OCI-LY7 (cell line): ENCODE measurements at regions not wholly inside any gene's neighbourhood (a gene's known extent, or its start where the extent isn't known, plus 50 kb on each side); places are given as distances from the start of the nearest gene placed in this dataset.

Experiments used
- BruUV-seq: library from RNA; stranded (reverse); fragments of 400-500 nt; replicated peaks from 2 replicates; lab custom pipeline; 2021; lab: Mats Ljungman, UMichigan
- CTCF ChIA-PET: fragments of 300-600 bp; sonication (Branson Sonifier 250); formaldehyde crosslinking; loops from one replicate; lab custom pipeline; 2022; ENCODE audit warnings: antibody characterized with exemption; ENCODE audit not compliant: unreplicated experiment; lab: Charles Lee
- POLR2A ChIA-PET: fragments of 300-600 bp; sonication (Branson Sonifier 250); formaldehyde crosslinking; loops from one replicate; lab custom pipeline; 2022; ENCODE audit warnings: antibody characterized with exemption; lab: Charles Lee
- DNase-seq: peaks from one replicate; pipeline ENCODE4 v3.0.0-alpha.2; 2015; ENCODE audit warnings: low spot score
- H2AFZ ChIP-seq: fragments of 200-600 bp; sonication (generic), shearing (Covaris generic); 2 replicates; pipeline ENCODE4 v1.6.1; 2014; ENCODE audit warnings: mild to moderate bottlenecking, antibody characterized with exemption, low read length, moderate library complexity
- H3K27ac ChIP-seq: fragments of 200-600 bp; sonication (generic); 2 replicates; pipeline ENCODE4 v1.5.1; 2014; ENCODE audit warnings: mixed run types, low read depth, mild to moderate bottlenecking, moderate library complexity, low read length, inconsistent platforms; ENCODE audit not compliant: poor library complexity, severe bottlenecking
- H3K36me3 ChIP-seq: fragments of 200-600 bp; sonication (generic); 2 replicates; pipeline ENCODE4 v1.6.1; 2014; ENCODE audit warnings: mild to moderate bottlenecking, antibody characterized with exemption, low read length, moderate library complexity, mixed read lengths; ENCODE audit not compliant: insufficient read depth
- H3K4me1 ChIP-seq: fragments of 200-600 bp; sonication (generic); 2 replicates; pipeline ENCODE4 v1.5.1; 2014; ENCODE audit warnings: mild to moderate bottlenecking, low read length; ENCODE audit not compliant: insufficient read depth, poor library complexity, severe bottlenecking
- H3K4me2 ChIP-seq: fragments of 200-600 bp; sonication (generic); 2 replicates; pipeline ENCODE4 v1.6.1; 2014; ENCODE audit warnings: mild to moderate bottlenecking, low read length
- H3K4me3 ChIP-seq: fragments of 200-600 bp; sonication (generic); 2 replicates; pipeline ENCODE4 v1.5.1; 2014; ENCODE audit warnings: mild to moderate bottlenecking, low read depth, low read length; ENCODE audit not compliant: poor library complexity, severe bottlenecking
- H3K79me2 ChIP-seq: fragments of 200-600 bp; sonication (generic); 2 replicates; pipeline ENCODE4 v1.6.1; 2016; ENCODE audit warnings: low read depth, mild to moderate bottlenecking, low read length, moderate library complexity, mixed read lengths; ENCODE audit not compliant: insufficient read depth
- H3K9me2 ChIP-seq: fragments of 200-600 bp; sonication (generic); 2 replicates; pipeline ENCODE4 v1.6.1; 2016; ENCODE audit warnings: mild to moderate bottlenecking, low read length, mixed read lengths; ENCODE audit not compliant: insufficient read depth
- H3K9me3 ChIP-seq: fragments of 200-600 bp; sonication (generic); 2 replicates; pipeline ENCODE4 v1.6.1; 2014; ENCODE audit warnings: mild to moderate bottlenecking, mixed run types, low read length, mixed read lengths
- H4K20me1 ChIP-seq: fragments of 200-600 bp; sonication (generic); 2 replicates; pipeline ENCODE4 v1.6.1; 2014; ENCODE audit warnings: mild to moderate bottlenecking, antibody characterized with exemption, low read length, moderate library complexity, mixed read lengths; ENCODE audit not compliant: insufficient read depth
- EZH2phosphoT487 ChIP-seq: fragments of 200-600 bp; sonication (generic); IDR thresholded peaks from 2 replicates; pipeline ENCODE4 v1.6.1; 2018; ENCODE audit warnings: low read depth, borderline replicate concordance, mild to moderate bottlenecking, mixed run types, antibody characterized with exemption, low read length, moderate library complexity, mixed read lengths
- intact Hi-C: fragments of 100-400 bp; cut with micrococcal nuclease; formaldehyde crosslinking; loops from one replicate; pipeline ENCODE4 v1.10.0; 2022; ENCODE audit not compliant: unreplicated experiment
- TF ChIP-seq, protein P1 (sequence below): fragments of 200-600 bp; sonication (generic); conservative IDR thresholded peaks from 2 replicates; pipeline ENCODE4 v1.5.1; 2014; ENCODE audit warnings: mild to moderate bottlenecking, antibody characterized with exemption, low read length, moderate library complexity, mixed read lengths

GRCh38 chr2:4873876-4874593 lies 818.1 kb upstream of the SOX11 start:
- intact Hi-C loops = no loop called here
- no peak for DNase-seq
- Histone ChIP-seq H3K4me3 (no peak overlapping the region), H3K79me2 (no peaks in the 10 kb centered on the region), H3K4me2 (no peak overlapping the region), H2AFZ (no peak overlapping the region), H3K9me2 (no peaks in the 10 kb centered on the region), H3K36me3 (no peaks in the 10 kb centered on the region), H4K20me1 (no peaks in the 10 kb centered on the region), H3K9me3 (no peaks in the 10 kb centered on the region), H3K27ac (no peak overlapping the region), H3K4me1 (no peaks in the 10 kb centered on the region)
- TF ChIP-seq, protein P1, sequence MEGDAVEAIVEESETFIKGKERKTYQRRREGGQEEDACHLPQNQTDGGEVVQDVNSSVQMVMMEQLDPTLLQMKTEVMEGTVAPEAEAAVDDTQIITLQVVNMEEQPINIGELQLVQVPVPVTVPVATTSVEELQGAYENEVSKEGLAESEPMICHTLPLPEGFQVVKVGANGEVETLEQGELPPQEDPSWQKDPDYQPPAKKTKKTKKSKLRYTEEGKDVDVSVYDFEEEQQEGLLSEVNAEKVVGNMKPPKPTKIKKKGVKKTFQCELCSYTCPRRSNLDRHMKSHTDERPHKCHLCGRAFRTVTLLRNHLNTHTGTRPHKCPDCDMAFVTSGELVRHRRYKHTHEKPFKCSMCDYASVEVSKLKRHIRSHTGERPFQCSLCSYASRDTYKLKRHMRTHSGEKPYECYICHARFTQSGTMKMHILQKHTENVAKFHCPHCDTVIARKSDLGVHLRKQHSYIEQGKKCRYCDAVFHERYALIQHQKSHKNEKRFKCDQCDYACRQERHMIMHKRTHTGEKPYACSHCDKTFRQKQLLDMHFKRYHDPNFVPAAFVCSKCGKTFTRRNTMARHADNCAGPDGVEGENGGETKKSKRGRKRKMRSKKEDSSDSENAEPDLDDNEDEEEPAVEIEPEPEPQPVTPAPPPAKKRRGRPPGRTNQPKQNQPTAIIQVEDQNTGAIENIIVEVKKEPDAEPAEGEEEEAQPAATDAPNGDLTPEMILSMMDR = no peak
- no peak for TF ChIP-seq EZH2phosphoT487
- BruUV-seq = no TSS peak
- ChIA-PET CTCF (no interaction called here), POLR2A (interaction anchor here (0.6 kb wide), 1 partner anchor 622 kb away, joined by 3 read pairs; no protein-coding TSS in a partner anchor)

DNA sequence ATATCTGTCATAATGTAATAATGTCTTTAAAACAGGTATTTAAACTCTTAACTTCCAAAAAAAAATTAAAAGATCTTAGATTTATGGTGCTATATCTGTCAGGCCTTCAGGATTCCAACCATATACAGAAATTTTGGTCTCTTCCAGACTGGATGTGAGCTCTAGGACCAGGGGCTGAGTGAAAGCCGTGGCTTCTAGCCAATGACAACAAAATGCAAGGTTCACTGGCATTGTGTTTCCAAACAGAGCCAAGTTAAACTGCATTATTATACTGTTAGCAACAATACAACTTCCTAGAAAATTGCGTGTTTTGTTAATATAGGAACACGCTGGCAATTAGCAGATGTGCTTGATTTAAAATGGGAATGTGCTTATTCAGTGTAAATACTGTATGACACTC lies 809.8 kb upstream of the SOX11 start:
- POLR2A ChIA-PET = interaction anchor here (0.6 kb wide), 1 partner anchor 135 kb away, joined by 3 read pairs; no protein-coding TSS in a partner anchor
- no peak for DNase-seq
- no peaks in the 10 kb centered on the region for H3K9me2 ChIP-seq
- no peaks in the 10 kb centered on the region for H3K36me3 ChIP-seq
- H3K9me3 ChIP-seq = no peaks in the 10 kb centered on the region
- H3K4me3 ChIP-seq = no peak overlapping the region
- no peaks in the 10 kb centered on the region for H3K4me1 ChIP-seq
- no TSS peak for BruUV-seq
- intact Hi-C loops = no loop called here
- no peaks in the 10 kb centered on the region for H3K79me2 ChIP-seq
- TF ChIP-seq EZH2phosphoT487 = no peak
- H4K20me1 ChIP-seq = no peaks in the 10 kb centered on the region
- no peak overlapping the region for H3K4me2 ChIP-seq
- CTCF ChIA-PET = no interaction called here
- no peak overlapping the region for H3K27ac ChIP-seq
- H2AFZ ChIP-seq = no peak overlapping the region

- DNase-seq = no peak
- Histone ChIP-seq H2AFZ (no peak overlapping the region), H3K79me2 (no peaks in the 10 kb centered on the region), H3K4me3 (no peak overlapping the region), H4K20me1 (no peaks in the 10 kb centered on the region), H3K9me3 (no peaks in the 10 kb centered on the region), H3K4me1 (no peaks in the 10 kb centered on the region), H3K4me2 (no peak overlapping the region), H3K27ac (no peak overlapping the region), H3K9me2 (no peaks in the 10 kb centered on the region), H3K36me3 (no peaks in the 10 kb centered on the region)
- TF ChIP-seq EZH2phosphoT487 = no peak
- TF ChIP-seq, protein P1 = no peak
- CTCF ChIA-PET = no interaction called here
- BruUV-seq = no TSS peak
- POLR2A ChIA-PET = interaction anchor here (0.6 to 0.7 kb wide), 3 partner anchors 18 to 485 kb away, joined by 3 to 4 read pairs (median 4); no protein-coding TSS in a partner anchor
- intact Hi-C loops = no loop called here
Observed at GRCh38 chr2:4882941-4883340, 809.2 kb upstream of the SOX11 start.
